ENCODE measurements at regions not wholly inside any gene's neighbourhood (a gene's known extent, or its start where the extent isn't known, plus 50 kb on each side); places are given as distances from the start of the nearest gene placed in this dataset.

GRCh38 chr1:244336232-244336899 is 115.3 kb downstream of the ADSS2 start:
- TF ChIP-seq CTCF (IDR thresholded peaks at IDR 0.05) (no peak), POLR2AphosphoS5 (IDR thresholded peaks at IDR 0.05) (no peak), POLR2A (IDR thresholded peaks at IDR 0.05) (no peak), EP300 (IDR thresholded peaks at IDR 0.05) (no peak)
- Histone ChIP-seq H3K9me3 (no peaks in the 10 kb centered on the region), H3K4me3 (no peak overlapping the region), H3K27me3 (no peaks in the 10 kb centered on the region), H3K27ac (no peak overlapping the region), H3K36me3 (no peaks in the 10 kb centered on the region), H3K4me1 (no peaks in the 10 kb centered on the region)
- no peak for DNase-seq
- intact Hi-C loops (cut with DNase I): no loop called here
- 88 to 91% methylated on average over 12 of the region's 12 CpGs for WGBS, 2 donors

- 95 to 97% methylated on average over 3 of the region's 3 CpGs for WGBS, 2 donors
- no peak for DNase-seq
- no peaks in the 10 kb centered on the region for H3K36me3 ChIP-seq
- H3K9me3 ChIP-seq: no peaks in the 10 kb centered on the region
- no peak for TF ChIP-seq POLR2AphosphoS5 (IDR thresholded peaks at IDR 0.05)
- no peak for TF ChIP-seq POLR2A (IDR thresholded peaks at IDR 0.05)
- no peak for TF ChIP-seq CTCF (IDR thresholded peaks at IDR 0.05)
- TF ChIP-seq EP300 (IDR thresholded peaks at IDR 0.05): no peak
- intact Hi-C loops (cut with DNase I): no loop called here
- H3K4me3 ChIP-seq: no peak overlapping the region
- H3K27me3 ChIP-seq: no peaks in the 10 kb centered on the region
- H3K27ac ChIP-seq: no peak overlapping the region
- H3K4me1 ChIP-seq: no peaks in the 10 kb centered on the region
Measured at GRCh38 chr1:244337839-244338238, 113.9 kb downstream of the ADSS2 start.

- DNase-seq: no peak
- no peaks in the 10 kb centered on the region for H3K4me1 ChIP-seq
- H3K4me3 ChIP-seq: no peak overlapping the region
- intact Hi-C loops (cut with DNase I): no loop called here
- no peak overlapping the region for H3K27ac ChIP-seq
- no peaks in the 10 kb centered on the region for H3K36me3 ChIP-seq
- H3K27me3 ChIP-seq: no peaks in the 10 kb centered on the region
- no peaks in the 10 kb centered on the region for H3K9me3 ChIP-seq
- TF ChIP-seq POLR2AphosphoS5 (IDR thresholded peaks at IDR 0.05): no peak
- no peak for TF ChIP-seq POLR2A (IDR thresholded peaks at IDR 0.05)
- no peak for TF ChIP-seq CTCF (IDR thresholded peaks at IDR 0.05)
- no peak for TF ChIP-seq EP300 (IDR thresholded peaks at IDR 0.05)
- 87 to 95% methylated on average over 11 of the region's 11 CpGs for WGBS, 2 donors
Measured at GRCh38 chr1:244339073-244339692, 112.5 kb downstream of the ADSS2 start.

- H3K36me3 ChIP-seq: no peaks in the 10 kb centered on the region
- WGBS, 2 donors: 92 to 94% methylated on average over 7 of the region's 7 CpGs
- no peak overlapping the region for H3K4me3 ChIP-seq
- TF ChIP-seq EP300 (IDR thresholded peaks at IDR 0.05): no peak
- TF ChIP-seq CTCF (IDR thresholded peaks at IDR 0.05): no peak
- no peak for TF ChIP-seq POLR2A (IDR thresholded peaks at IDR 0.05)
- no peak for TF ChIP-seq POLR2AphosphoS5 (IDR thresholded peaks at IDR 0.05)
- intact Hi-C loops (cut with DNase I): no loop called here
- no peaks in the 10 kb centered on the region for H3K27me3 ChIP-seq
- no peaks in the 10 kb centered on the region for H3K4me1 ChIP-seq
- H3K9me3 ChIP-seq: no peaks in the 10 kb centered on the region
- H3K27ac ChIP-seq: no peak overlapping the region
- DNase-seq: no peak
Measured at GRCh38 chr1:244339776-244340175, 111.9 kb downstream of the ADSS2 start.
